GM21619 (cell line): ENCODE measurements at regions not wholly inside any gene's neighbourhood (a gene's known extent, or its start where the extent isn't known, plus 50 kb on each side); places are given as distances from the start of the nearest gene placed in this dataset.

Source experiments
- ATAC-seq: cut with Tn5 transposase; IDR thresholded peaks from one replicate; pipeline ENCODE4 v1.9.1; 2021; ENCODE audit not compliant: unreplicated experiment

GRCh38 chr3:117366574-117366973 lies 657.0 kb downstream of the TUSC7 start:
- ATAC-seq: no peak

- no peak for ATAC-seq
These were observed 658.3 kb downstream of the TUSC7 start for GRCh38 chr3:117367861-117368260.

- no peak for ATAC-seq
These were observed 671.1 kb downstream of the TUSC7 start for GRCh38 chr3:117380631-117381030.

- no peak for ATAC-seq
These were observed 683.5 kb downstream of the TUSC7 start for GRCh38 chr3:117393119-117393518.

- ATAC-seq: no peak
These were observed 688.7 kb downstream of the TUSC7 start for GRCh38 chr3:117398141-117398899.

GRCh38 chr3:117399311-117400078 lies 689.9 kb downstream of the TUSC7 start:
- ATAC-seq: no peak

GRCh38 chr3:117400303-117400702 lies 690.7 kb downstream of the TUSC7 start:
- no peak for ATAC-seq

GRCh38 chr3:117404141-117404540 lies 694.6 kb downstream of the TUSC7 start:
- ATAC-seq: no peak

- no peak for ATAC-seq
These were observed 695.2 kb downstream of the TUSC7 start for GRCh38 chr3:117404730-117405129.

GRCh38 chr3:117405359-117405758 lies 695.8 kb downstream of the TUSC7 start:
- no peak for ATAC-seq

- ATAC-seq: peak; percentile 70
These were observed 697.7 kb downstream of the TUSC7 start for GRCh38 chr3:117407317-117407716.

- ATAC-seq: no peak
These were observed 699.2 kb downstream of the TUSC7 start for GRCh38 chr3:117408811-117409210.

- no peak for ATAC-seq
These were observed 699.7 kb downstream of the TUSC7 start for GRCh38 chr3:117409256-117409655.

- no peak for ATAC-seq
These were observed 700.3 kb downstream of the TUSC7 start for GRCh38 chr3:117409701-117410459.

- ATAC-seq: no peak
These were observed 702.4 kb downstream of the TUSC7 start for GRCh38 chr3:117411971-117412370.

- no peak for ATAC-seq
These were observed 707.8 kb downstream of the TUSC7 start for GRCh38 chr3:117417411-117417810.

- no peak for ATAC-seq
These were observed 717.5 kb downstream of the TUSC7 start for GRCh38 chr3:117427081-117427480.

GRCh38 chr3:117433427-117433826 lies 723.8 kb downstream of the TUSC7 start:
- no peak for ATAC-seq

GRCh38 chr3:117434661-117435412 lies 725.3 kb downstream of the TUSC7 start:
- ATAC-seq: no peak

- ATAC-seq: no peak
These were observed 725.9 kb downstream of the TUSC7 start for GRCh38 chr3:117435506-117435905.

- ATAC-seq: no peak
These were observed 730.2 kb downstream of the TUSC7 start for GRCh38 chr3:117439812-117440211.
